KMS-11 (cell line): ENCODE measurements at regions not wholly inside any gene's neighbourhood (a gene's known extent, or its start where the extent isn't known, plus 50 kb on each side); places are given as distances from the start of the nearest gene placed in this dataset.

ENCODE experiments used
- H2AFZ ChIP-seq: fragments of 200-600 bp; sonication (generic); 2 replicates; pipeline ENCODE4 v1.6.1; 2016; ENCODE audit warnings: antibody characterized with exemption, mixed run types, low read depth
- H3K27ac ChIP-seq: fragments of 200-600 bp; sonication (generic); 2 replicates; pipeline ENCODE4 v1.6.1; 2016; ENCODE audit warnings: mild to moderate bottlenecking, mixed run types
- H3K27me3 ChIP-seq: fragments of 200-600 bp; sonication (generic); 2 replicates; pipeline ENCODE4 v1.6.1; 2017; ENCODE audit warnings: mild to moderate bottlenecking, low read depth, mixed run types, moderate library complexity; ENCODE audit not compliant: insufficient read depth
- H3K36me3 ChIP-seq: fragments of 200-600 bp; sonication (generic); 2 replicates; pipeline ENCODE4 v1.6.1; 2017; ENCODE audit warnings: mild to moderate bottlenecking, mixed run types; ENCODE audit not compliant: insufficient read depth
- H3K4me1 ChIP-seq: fragments of 200-600 bp; sonication (generic); 2 replicates; pipeline ENCODE4 v1.6.1; 2016; ENCODE audit warnings: mild to moderate bottlenecking, low read depth, mixed run types; ENCODE audit not compliant: poor library complexity, severe bottlenecking
- H3K4me2 ChIP-seq: fragments of 200-600 bp; sonication (generic); 2 replicates; pipeline ENCODE4 v1.7.0; 2016; ENCODE audit warnings: mild to moderate bottlenecking, mixed run types
- H3K4me3 ChIP-seq: fragments of 200-600 bp; sonication (generic); IDR thresholded peaks from 2 replicates; pipeline ENCODE4 v1.6.1; 2017; ENCODE audit warnings: low read depth, low read length, mixed read lengths; ENCODE audit not compliant: insufficient read depth
- H3K79me2 ChIP-seq: fragments of 200-600 bp; sonication (generic); 2 replicates; pipeline ENCODE4 v1.6.1; 2016; ENCODE audit warnings: low read depth, mixed run types; ENCODE audit not compliant: insufficient read depth
- H3K9ac ChIP-seq: fragments of 200-600 bp; sonication (generic); 2 replicates; pipeline ENCODE4 v1.6.1; 2016; ENCODE audit warnings: mild to moderate bottlenecking, mixed run types
- H4K20me1 ChIP-seq: fragments of 200-600 bp; sonication (generic); 2 replicates; pipeline ENCODE4 v1.6.1; 2016; ENCODE audit warnings: mild to moderate bottlenecking, mixed run types; ENCODE audit not compliant: insufficient read depth
- CTCF ChIP-seq: fragments of 200-600 bp; sonication (generic); conservative IDR thresholded peaks from 2 replicates; pipeline ENCODE4 v1.6.1; 2017; ENCODE audit warnings: low read depth, mild to moderate bottlenecking, antibody characterized with exemption, low read length, moderate library complexity, mixed read lengths

DNA sequence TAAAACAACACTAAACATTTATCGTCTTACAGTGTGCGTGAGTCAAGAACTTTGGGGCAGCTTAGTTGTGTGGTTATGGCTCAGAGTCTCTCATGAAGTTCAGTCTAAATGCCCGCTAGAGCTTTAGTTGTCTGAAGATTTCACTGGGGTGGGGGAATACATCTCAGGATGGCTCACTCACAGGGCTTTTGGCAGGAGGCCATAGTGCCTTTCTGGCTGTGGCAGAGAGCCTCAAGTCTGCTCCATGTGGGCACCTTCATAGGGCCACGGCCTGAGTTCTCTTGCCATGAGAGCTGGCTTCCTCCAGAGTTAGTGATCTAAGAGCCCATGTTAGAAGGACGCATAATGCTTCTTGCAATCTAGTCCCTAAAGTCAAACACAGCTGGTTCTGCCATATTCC is 258.8 kb upstream of the NUDT12 start:
- H3K4me3 ChIP-seq = no peak overlapping the region
- no peaks in the 10 kb centered on the region for H3K36me3 ChIP-seq
- no peaks in the 10 kb centered on the region for H4K20me1 ChIP-seq
- no peak overlapping the region for H3K9ac ChIP-seq
- no peaks in the 10 kb centered on the region for H3K79me2 ChIP-seq
- H3K27ac ChIP-seq = no peak overlapping the region
- no peaks in the 10 kb centered on the region for H3K4me1 ChIP-seq
- no peak overlapping the region for H2AFZ ChIP-seq
- TF ChIP-seq CTCF = no peak
- H3K4me2 ChIP-seq = no peak overlapping the region
- H3K27me3 ChIP-seq = no peaks in the 10 kb centered on the region

DNA sequence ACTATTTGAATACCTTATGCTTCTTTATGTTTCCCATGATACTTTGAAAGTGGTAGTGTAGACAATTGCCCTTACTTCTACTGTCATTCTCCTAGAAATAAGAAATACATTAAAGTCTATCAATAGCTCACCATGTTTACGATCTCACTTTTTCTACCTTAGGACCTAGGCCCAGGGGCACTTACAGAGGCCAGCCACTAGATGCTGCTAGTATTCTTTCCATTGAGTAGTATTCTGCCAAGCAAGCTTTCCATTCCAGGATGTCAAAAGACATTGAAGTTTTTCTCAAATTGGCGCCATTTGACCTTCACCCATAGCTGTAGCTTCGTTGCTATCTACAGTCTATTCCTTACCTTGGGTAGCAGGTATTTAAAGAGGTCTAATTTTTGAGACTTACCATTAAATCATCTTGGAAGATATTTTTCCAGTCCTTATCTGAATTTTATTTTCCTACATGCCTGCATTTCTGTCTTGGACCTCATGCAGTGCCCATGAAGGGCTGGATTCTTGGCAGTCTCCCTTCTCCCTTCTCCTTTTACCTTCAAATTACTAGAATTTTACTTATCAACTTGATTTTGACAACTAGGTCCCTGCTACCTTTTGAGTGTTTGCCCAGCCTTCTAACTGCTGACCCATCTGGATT is 246.0 kb upstream of the NUDT12 start:
- no peaks in the 10 kb centered on the region for H3K79me2 ChIP-seq
- no peaks in the 10 kb centered on the region for H4K20me1 ChIP-seq
- no peaks in the 10 kb centered on the region for H3K27me3 ChIP-seq
- H3K9ac ChIP-seq = no peak overlapping the region
- H3K4me1 ChIP-seq = peaks cover 4% of the 10 kb centered on the region
- TF ChIP-seq CTCF = peak; percentile 87
- H3K36me3 ChIP-seq = no peaks in the 10 kb centered on the region
- peak overlapping the region; percentile 43 for H2AFZ ChIP-seq
- no peak overlapping the region for H3K4me3 ChIP-seq
- no peak overlapping the region for H3K4me2 ChIP-seq
- no peak overlapping the region for H3K27ac ChIP-seq

DNA sequence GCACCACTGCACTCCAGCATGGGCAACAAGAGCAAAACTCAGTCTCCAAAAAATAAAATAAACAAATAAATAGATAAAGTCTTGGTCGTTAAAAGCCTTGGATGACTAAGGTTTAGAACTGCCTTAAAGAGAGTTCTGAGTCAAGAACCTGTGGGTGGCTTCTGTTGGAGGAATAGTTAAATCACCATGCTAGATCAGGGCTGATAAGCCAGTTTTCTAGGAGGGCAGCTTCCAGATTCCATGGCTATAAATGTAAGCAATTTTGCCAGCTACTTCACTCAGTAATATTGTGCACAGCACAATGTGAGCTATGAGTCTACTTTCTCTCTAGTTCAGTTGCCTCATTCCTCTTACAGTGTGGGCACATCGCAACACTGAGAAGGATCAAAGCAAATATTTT is 242.1 kb upstream of the NUDT12 start:
- H2AFZ ChIP-seq = no peak overlapping the region
- TF ChIP-seq CTCF = no peak
- no peak overlapping the region for H3K4me3 ChIP-seq
- peaks cover 4% of the 10 kb centered on the region for H3K4me1 ChIP-seq
- H4K20me1 ChIP-seq = no peaks in the 10 kb centered on the region
- H3K27me3 ChIP-seq = no peaks in the 10 kb centered on the region
- no peaks in the 10 kb centered on the region for H3K79me2 ChIP-seq
- H3K9ac ChIP-seq = no peak overlapping the region
- H3K27ac ChIP-seq = no peak overlapping the region
- H3K36me3 ChIP-seq = no peaks in the 10 kb centered on the region
- H3K4me2 ChIP-seq = no peak overlapping the region

GRCh38 chr5:103801681-103802080 is 239.1 kb upstream of the NUDT12 start:
- H3K36me3 ChIP-seq = no peaks in the 10 kb centered on the region
- H3K9ac ChIP-seq = no peak overlapping the region
- no peak overlapping the region for H3K27ac ChIP-seq
- H3K4me3 ChIP-seq = no peak overlapping the region
- H3K4me1 ChIP-seq = no peaks in the 10 kb centered on the region
- no peaks in the 10 kb centered on the region for H3K27me3 ChIP-seq
- no peak overlapping the region for H3K4me2 ChIP-seq
- H3K79me2 ChIP-seq = no peaks in the 10 kb centered on the region
- H2AFZ ChIP-seq = no peak overlapping the region
- no peak for TF ChIP-seq CTCF
- H4K20me1 ChIP-seq = no peaks in the 10 kb centered on the region
